ENCODE measurements at regions not wholly inside any gene's neighbourhood (a gene's known extent, or its start where the extent isn't known, plus 50 kb on each side); places are given as distances from the start of the nearest gene placed in this dataset.
A peak's percentile ranks its signal among the peaks of the same experiment; 100 is the strongest.

DNA sequence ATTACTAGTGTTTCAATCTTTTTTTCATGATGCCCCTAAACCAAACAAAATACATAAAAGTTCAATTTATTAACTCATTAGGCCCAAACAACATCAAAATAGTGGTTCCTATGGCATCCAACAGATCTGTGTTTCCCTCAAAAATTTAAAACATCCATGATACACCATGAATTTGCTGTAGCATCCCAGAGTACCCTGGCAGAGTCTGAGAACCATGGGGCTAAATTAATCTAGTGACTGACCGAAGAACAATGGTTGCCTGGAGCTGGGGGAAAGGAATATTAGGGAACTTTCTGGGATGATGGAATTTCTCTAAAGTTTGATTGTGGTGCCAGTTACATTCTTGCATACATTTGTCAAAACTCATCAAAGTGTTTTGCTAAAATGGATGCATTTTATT is 79.5 kb upstream of the TRIO start:
- H3K36me3 ChIP-seq (replicated peaks; ENCODE audit: control insufficient read depth, insufficient read depth, low read length): no peaks in the 10 kb centered on the region
- no peak for DNase-seq
- no peak overlapping the region for H3K4me3 ChIP-seq (ENCODE audit: insufficient read depth, low read depth, low read length)
- H3K27me3 ChIP-seq (ENCODE audit: control insufficient read depth, insufficient read depth, low read length): no peaks in the 10 kb centered on the region

DNA sequence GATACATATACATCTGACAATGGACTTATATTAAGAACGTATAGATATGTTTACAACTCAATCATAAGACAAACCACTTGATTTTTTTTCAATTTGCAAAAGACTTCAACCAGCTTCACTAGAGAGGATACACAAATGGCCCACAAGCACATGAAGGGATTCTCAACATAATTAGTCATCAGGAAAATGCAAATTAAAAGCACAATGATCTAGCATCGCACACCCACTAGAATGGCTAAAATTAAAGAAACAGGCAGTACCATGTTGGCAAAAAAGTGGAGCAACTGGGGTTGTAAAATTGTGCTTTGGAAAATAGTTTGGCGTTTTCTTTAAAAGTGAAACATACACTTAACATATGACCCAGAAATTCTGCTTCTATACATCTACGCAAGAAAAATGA is 80.0 kb upstream of the TRIO start:
- no peaks in the 10 kb centered on the region for H3K27me3 ChIP-seq (ENCODE audit: control insufficient read depth, insufficient read depth, low read length)
- H3K36me3 ChIP-seq (replicated peaks; ENCODE audit: control insufficient read depth, insufficient read depth, low read length): no peaks in the 10 kb centered on the region
- no peak for DNase-seq
- no peak overlapping the region for H3K4me3 ChIP-seq (ENCODE audit: insufficient read depth, low read depth, low read length)

DNA sequence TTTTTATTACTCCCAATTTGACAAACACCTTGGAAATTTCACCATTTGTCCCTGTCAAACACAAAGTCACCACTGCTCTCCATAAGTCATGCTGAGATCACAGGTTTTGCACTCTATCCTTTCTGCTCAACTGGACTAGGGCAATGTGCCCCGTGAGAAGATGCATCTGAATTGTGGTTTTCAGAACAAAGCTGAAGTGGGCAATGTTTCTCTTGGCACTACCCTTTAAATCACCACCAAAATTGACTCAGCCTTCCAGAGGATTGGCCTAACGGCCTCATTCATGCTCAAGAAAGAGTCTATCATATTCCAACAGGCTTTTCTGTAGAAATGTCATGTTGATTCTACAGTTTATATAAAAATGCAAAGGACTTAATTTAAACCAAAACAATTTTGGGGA is 81.0 kb upstream of the TRIO start:
- no peaks in the 10 kb centered on the region for H3K36me3 ChIP-seq (replicated peaks; ENCODE audit: control insufficient read depth, insufficient read depth, low read length)
- no peak overlapping the region for H3K4me3 ChIP-seq (ENCODE audit: insufficient read depth, low read depth, low read length)
- no peaks in the 10 kb centered on the region for H3K27me3 ChIP-seq (ENCODE audit: control insufficient read depth, insufficient read depth, low read length)
- no peak for DNase-seq

DNA sequence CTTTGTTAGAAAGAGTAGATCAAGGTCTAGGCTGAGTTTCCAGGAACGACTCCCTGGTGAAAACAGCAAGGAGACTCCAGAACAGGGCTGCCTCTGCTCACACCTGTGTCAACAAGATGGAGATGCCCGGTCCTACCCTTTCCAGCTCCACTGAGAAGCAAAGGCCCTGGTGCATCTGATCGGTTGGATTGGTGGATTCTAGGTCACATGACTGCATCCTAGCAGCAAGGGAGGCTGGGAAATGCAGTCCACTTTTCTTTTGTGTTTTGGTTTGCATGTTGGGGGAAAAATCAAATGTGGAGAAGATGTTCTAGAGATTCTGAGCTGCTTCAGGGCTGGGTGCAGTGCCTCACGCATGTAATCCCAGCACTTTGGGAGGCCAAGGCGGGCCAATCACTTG is 82.0 kb upstream of the TRIO start:
- H3K36me3 ChIP-seq (replicated peaks; ENCODE audit: control insufficient read depth, insufficient read depth, low read length): no peaks in the 10 kb centered on the region
- H3K4me3 ChIP-seq (ENCODE audit: insufficient read depth, low read depth, low read length): no peak overlapping the region
- DNase-seq: peak; percentile 26
- no peaks in the 10 kb centered on the region for H3K27me3 ChIP-seq (ENCODE audit: control insufficient read depth, insufficient read depth, low read length)

DNA sequence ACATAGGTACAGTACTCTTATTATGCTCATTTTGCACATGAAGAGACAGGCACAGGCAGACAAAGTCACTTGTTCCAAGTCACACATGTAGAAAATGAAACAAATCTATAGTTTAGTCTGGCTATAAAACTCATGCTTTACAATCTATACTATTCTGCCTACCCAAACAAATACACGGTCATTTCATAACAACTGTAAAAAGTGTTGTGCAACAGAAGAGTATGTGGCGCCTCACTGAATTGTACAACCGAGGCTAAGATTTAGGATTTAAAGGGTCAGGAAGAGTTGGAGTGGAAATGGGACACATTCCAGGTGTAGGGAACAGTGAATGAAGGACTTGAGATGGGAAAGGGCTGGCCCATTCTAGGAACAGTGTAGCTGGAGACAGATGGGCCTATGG is 82.9 kb upstream of the TRIO start:
- Histone ChIP-seq H3K27me3 (ENCODE audit: control insufficient read depth, insufficient read depth, low read length) (no peaks in the 10 kb centered on the region), H3K4me3 (ENCODE audit: insufficient read depth, low read depth, low read length) (no peak overlapping the region), H3K36me3 (replicated peaks; ENCODE audit: control insufficient read depth, insufficient read depth, low read length) (no peaks in the 10 kb centered on the region)
- no peak for DNase-seq

DNA sequence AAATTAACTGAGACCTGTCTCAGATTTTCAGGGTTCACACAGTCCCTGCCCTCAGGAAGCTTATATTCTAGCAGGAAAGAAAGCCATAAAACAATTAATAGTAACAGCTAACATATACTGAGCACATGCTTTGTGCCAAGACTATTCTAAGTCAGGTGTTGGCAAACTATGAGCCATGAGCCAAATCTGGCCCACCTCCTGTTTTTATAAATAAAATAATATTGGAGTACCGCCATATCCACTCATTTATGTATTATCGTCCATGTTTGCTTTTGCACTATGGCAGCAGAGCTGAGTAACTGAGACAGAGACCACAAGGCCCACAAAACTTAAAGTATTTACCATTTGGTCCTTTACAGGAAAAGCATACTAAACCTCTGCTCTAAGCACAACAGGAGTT is 83.3 kb upstream of the TRIO start:
- Histone ChIP-seq H3K36me3 (replicated peaks; ENCODE audit: control insufficient read depth, insufficient read depth, low read length) (no peaks in the 10 kb centered on the region), H3K4me3 (ENCODE audit: insufficient read depth, low read depth, low read length) (no peak overlapping the region), H3K27me3 (ENCODE audit: control insufficient read depth, insufficient read depth, low read length) (no peaks in the 10 kb centered on the region)
- no peak for DNase-seq

DNA sequence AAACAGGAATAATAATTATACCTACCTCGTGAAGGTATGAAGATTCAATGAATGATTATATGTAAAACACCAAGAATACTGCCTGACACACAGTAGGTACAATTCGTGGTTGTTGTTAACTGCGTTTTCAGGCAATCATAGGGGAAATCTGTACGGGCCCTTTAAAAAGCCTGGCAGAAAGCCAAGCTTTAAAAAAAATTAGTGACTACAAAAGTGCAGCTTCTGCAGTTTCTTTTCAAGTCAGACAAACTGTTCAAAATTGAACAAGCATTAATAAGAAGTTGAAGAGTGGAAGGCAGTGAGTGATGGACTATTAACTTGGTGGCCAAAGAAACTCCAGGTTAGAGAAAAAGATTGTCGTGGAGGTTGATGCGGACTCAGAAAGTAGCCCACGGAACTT is 85.9 kb upstream of the TRIO start:
- H3K4me3 ChIP-seq (ENCODE audit: insufficient read depth, low read depth, low read length): no peak overlapping the region
- no peaks in the 10 kb centered on the region for H3K36me3 ChIP-seq (replicated peaks; ENCODE audit: control insufficient read depth, insufficient read depth, low read length)
- no peaks in the 10 kb centered on the region for H3K27me3 ChIP-seq (ENCODE audit: control insufficient read depth, insufficient read depth, low read length)
- no peak for DNase-seq

DNA sequence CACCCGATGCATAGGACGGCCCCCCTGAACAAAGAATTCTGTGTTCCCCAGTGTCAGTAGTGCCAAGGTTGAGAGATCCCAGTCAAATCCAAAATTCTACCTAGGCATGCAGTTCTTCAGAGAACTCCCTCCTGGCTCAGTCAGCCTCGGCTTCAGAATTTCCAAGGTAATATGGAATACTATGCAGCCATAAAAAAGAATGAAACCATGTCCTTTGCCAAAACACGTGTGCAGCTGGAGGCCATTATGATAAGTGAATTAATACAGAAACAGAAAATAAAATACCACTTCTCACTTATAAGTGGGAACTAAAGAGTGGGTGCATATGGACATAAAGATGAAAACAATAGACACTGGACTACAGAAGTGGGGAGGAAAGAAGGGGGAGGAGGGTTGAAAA is 87.1 kb upstream of the TRIO start:
- Histone ChIP-seq H3K36me3 (replicated peaks; ENCODE audit: control insufficient read depth, insufficient read depth, low read length) (no peaks in the 10 kb centered on the region), H3K4me3 (ENCODE audit: insufficient read depth, low read depth, low read length) (no peak overlapping the region), H3K27me3 (ENCODE audit: control insufficient read depth, insufficient read depth, low read length) (no peaks in the 10 kb centered on the region)
- DNase-seq: no peak

DNA sequence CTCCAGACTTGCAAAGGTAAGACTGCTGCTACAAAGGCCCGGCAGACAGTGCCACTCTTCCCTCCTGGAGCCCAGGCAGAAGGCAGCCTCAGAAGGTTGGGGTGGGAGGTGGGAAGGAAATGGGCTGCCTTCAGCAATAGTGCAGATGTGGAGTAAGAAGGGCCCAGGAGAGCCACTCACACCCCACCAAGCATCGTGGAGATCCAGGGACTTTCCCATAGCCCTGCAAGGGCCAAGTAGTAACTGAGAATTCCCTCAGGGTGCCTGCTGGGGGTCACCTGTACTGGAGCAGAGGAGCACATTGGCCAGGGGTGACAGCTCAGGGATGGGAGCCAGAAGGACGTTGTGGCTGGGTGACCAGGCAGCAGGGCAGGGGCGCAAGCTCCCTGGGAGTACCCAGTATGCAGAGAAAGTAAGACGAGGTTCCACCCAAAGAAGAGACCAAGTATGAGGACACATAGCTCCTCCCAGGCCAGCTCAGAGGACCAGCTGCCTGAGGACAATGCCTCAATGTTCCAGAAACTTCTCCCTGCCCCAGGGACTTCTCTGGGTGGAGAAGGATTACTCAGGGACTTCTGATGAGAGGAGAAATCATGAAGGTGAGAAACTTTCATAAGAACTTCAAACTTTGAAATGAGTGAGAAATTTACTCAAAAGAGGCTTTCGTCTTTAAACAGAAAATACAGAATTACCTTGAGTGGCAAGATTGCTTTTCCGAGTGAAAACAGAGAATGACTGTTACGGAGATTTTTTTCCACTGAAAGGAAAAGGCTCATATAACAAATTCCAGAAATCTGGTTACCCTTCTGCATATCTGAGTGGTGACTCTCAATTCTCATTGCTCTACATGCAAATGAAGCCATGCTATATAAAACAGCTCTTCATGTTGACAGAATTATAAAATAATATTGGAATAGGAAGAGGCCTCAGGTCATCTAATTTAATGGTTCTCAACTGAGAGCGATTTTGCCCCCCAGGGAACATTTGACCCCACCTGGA is 87.9 kb upstream of the TRIO start:
- DNase-seq: no peak
- H3K4me3 ChIP-seq (ENCODE audit: insufficient read depth, low read depth, low read length): no peak overlapping the region
- no peaks in the 10 kb centered on the region for H3K27me3 ChIP-seq (ENCODE audit: control insufficient read depth, insufficient read depth, low read length)
- no peaks in the 10 kb centered on the region for H3K36me3 ChIP-seq (replicated peaks; ENCODE audit: control insufficient read depth, insufficient read depth, low read length)

DNA sequence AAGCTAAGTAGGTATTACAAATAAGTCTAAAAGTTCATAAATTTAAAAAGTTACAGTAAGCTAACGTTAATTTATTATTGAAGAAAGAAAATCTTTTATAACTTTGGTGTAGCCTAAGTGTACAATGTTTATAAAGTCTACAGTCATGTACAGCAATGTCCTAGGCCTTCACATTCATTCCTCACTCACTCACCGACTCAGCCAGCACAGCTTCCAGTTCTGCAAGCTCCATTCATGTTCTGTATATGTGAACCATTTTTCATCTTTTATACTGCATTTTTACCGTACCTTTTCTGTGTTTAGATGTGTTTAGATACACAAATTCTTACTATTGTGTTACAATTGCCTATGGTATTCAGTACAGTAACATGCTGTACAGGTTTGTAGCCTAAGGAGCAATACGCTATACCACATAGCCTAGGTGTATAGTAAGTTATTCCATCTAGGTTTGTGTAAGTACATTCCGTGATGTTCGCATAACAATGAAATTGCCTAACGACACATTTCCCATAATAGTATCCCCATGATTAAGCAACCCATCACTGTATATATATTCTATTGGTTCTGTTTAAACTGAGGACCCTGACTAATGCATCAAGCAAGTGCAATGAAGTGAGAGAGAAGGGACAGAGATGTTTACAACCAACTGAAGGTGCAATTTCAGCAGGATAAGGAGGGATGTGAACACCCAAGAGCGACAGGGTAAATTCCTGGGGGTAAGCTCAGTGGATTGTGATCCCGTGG is 88.9 kb upstream of the TRIO start:
- no peaks in the 10 kb centered on the region for H3K27me3 ChIP-seq (ENCODE audit: control insufficient read depth, insufficient read depth, low read length)
- DNase-seq: no peak
- H3K4me3 ChIP-seq (ENCODE audit: insufficient read depth, low read depth, low read length): no peak overlapping the region
- no peaks in the 10 kb centered on the region for H3K36me3 ChIP-seq (replicated peaks; ENCODE audit: control insufficient read depth, insufficient read depth, low read length)

DNA sequence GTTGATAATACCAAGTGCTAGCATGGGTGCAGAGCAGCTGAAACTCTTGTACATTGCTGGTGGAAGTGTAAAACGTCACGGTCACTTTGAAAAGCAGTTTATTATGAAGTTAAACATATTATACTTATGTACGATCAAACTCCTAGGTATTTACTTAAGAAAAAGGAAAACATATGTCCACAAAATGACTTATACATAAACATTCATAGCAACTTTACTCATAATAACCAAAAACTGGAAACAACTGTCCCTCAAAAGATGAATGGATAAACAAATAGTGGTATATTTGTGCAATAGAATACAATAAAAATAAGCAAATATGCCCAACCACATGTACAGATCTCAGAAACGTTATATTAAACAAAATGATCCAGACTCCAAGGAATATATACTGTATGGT is 92.3 kb upstream of the TRIO start:
- no peak for DNase-seq
- no peaks in the 10 kb centered on the region for H3K27me3 ChIP-seq (ENCODE audit: control insufficient read depth, insufficient read depth, low read length)
- H3K4me3 ChIP-seq (ENCODE audit: insufficient read depth, low read depth, low read length): no peak overlapping the region
- H3K36me3 ChIP-seq (replicated peaks; ENCODE audit: control insufficient read depth, insufficient read depth, low read length): no peaks in the 10 kb centered on the region

DNA sequence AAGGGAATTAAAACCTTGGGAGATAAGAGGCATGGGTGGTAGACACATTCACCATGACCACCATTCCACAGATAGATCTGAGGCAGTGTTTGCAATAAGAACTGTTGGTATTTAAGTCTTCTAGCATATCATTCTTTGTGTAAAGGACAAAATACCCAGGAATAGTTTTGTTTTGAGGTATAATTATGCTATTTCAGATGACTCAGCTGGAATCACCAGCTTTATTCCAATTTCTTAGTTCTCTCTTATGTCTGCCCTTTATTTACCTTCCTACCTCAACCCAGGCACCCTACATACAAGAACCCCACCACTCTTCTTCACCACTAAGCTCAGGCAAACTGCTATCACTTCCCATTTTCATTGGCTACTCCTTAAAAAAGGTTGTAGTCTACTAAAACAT is 94.7 kb upstream of the TRIO start:
- H3K36me3 ChIP-seq (replicated peaks; ENCODE audit: control insufficient read depth, insufficient read depth, low read length): no peaks in the 10 kb centered on the region
- H3K27me3 ChIP-seq (ENCODE audit: control insufficient read depth, insufficient read depth, low read length): no peaks in the 10 kb centered on the region
- DNase-seq: no peak
- H3K4me3 ChIP-seq (ENCODE audit: insufficient read depth, low read depth, low read length): no peak overlapping the region

DNA sequence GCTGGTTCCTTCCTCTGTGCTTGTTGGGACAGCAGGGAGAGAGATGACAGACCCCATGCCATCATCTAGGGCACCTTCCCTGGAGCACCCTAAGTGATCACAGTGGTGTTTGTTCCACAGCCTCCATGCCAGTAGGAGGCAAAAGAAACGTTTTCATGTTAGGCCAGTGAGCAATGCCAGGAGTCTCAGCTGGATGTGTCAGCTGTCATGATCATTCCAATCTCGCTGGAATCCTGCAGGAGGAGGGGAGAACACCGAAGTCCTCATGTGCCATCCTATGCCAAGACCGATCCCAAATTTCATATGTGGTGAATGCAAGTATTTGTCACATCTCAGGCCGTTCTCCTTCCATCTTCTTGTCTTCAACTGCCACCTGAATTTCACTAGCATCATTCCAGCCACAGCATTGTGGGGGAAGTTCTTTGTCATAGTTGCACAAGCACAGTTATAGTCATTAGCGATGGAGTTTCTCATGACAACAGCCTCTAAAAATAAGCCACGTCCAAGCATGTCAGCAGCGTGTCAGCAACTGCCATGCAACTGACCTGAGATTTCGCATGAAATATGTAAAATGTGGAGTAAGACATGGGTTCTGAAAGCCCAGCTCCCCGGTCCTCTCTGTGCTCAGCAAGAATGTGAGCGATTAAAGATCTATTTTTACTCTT is 97.2 kb upstream of the DNAH5 start:
- no peaks in the 10 kb centered on the region for H3K36me3 ChIP-seq (replicated peaks; ENCODE audit: control insufficient read depth, insufficient read depth, low read length)

DNA sequence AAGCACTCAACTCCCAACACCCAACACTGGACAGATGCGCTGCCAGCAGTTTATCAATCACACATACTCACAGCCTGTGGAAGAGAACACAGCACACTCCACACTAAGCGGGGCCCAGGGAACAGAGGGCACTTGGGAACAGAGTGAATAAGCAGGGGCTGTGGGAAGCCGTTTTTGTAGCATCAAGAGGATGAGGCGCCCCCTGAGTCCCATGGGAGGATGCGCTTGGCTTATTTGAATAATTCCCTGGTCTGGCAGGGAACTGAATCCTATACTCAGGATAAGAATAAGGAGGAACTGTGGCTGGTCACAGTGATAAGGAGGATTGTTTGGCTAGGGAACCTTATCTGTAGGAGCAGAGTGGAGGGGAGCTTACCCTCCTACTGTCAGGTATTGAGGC is 96.1 kb upstream of the DNAH5 start:
- no peak for DNase-seq
- no peaks in the 10 kb centered on the region; the same call in 1 of the 2 replicates for H3K27me3 ChIP-seq (ENCODE audit: control insufficient read depth, insufficient read depth, low read length)
- H3K4me3 ChIP-seq (ENCODE audit: insufficient read depth, low read depth, low read length): no peak overlapping the region
- no peaks in the 10 kb centered on the region for H3K36me3 ChIP-seq (replicated peaks; ENCODE audit: control insufficient read depth, insufficient read depth, low read length)

More for the DNA sequence above, 97.2 kb upstream of the DNAH5 start:
- Histone ChIP-seq H3K4me3 (ENCODE audit: insufficient read depth, low read depth, low read length) (no peak overlapping the region), H3K27me3 (ENCODE audit: control insufficient read depth, insufficient read depth, low read length) (no peaks in the 10 kb centered on the region; the same call in 1 of the 2 replicates)
- no peak for DNase-seq

DNA sequence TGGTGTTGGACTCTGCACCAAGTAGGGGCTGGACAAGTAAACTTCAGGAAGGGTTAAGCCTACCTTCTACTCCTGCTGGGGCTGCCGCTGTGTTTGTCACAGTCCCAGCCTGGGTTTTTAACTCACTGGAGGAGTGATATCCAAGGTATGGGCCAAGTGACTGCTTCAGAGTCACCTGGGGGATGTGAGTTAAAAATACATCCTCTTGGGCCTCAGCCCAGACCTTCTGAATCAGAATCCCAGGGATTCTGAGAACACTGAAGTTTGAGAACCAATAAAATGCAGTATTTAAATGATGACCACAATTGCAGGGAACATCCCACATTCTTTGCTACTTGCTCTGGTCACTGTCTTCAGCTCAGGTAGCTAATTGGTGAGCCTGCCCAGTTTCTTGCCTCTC is 95.1 kb upstream of the DNAH5 start:
- Histone ChIP-seq H3K27me3 (ENCODE audit: control insufficient read depth, insufficient read depth, low read length) (no peaks in the 10 kb centered on the region; the same call in 1 of the 2 replicates), H3K36me3 (replicated peaks; ENCODE audit: control insufficient read depth, insufficient read depth, low read length) (no peaks in the 10 kb centered on the region), H3K4me3 (ENCODE audit: insufficient read depth, low read depth, low read length) (no peak overlapping the region)
- DNase-seq: no peak
